GM23248 (cell line): ENCODE measurements at regions not wholly inside any gene's neighbourhood (a gene's known extent, or its start where the extent isn't known, plus 50 kb on each side); places are given as distances from the start of the nearest gene placed in this dataset.

Experiments
- EZH2 ChIP-seq: fragments of 200-600 bp; sonication (generic); IDR thresholded peaks from 2 replicates; pipeline ENCODE4 v1.6.1; 2018; ENCODE audit warnings: antibody characterized with exemption, mild to moderate bottlenecking; ENCODE audit not compliant: insufficient read depth, poor library complexity, severe bottlenecking
- EZH2phosphoT487 ChIP-seq: fragments of 200-600 bp; sonication (generic); IDR thresholded peaks from 2 replicates; pipeline ENCODE4 v1.6.1; 2018; ENCODE audit warnings: antibody characterized with exemption, moderate library complexity, mild to moderate bottlenecking, low read depth; ENCODE audit not compliant: insufficient read depth

- TF ChIP-seq EZH2phosphoT487 (no peak), EZH2 (no peak)
Observed at GRCh38 chr3:72678867-72679266, 169.4 kb downstream of the SHQ1 start.
